T1000 (cell line): ENCODE measurements at regions not wholly inside any gene's neighbourhood (a gene's known extent, or its start where the extent isn't known, plus 50 kb on each side); places are given as distances from the start of the nearest gene placed in this dataset.
A peak's percentile ranks its signal among the peaks of the same experiment; 100 is the strongest.
"Not testable (repeated sequence)": the region's sequence is repeated elsewhere in the genome, so short reads cannot be mapped to it uniquely, and the experiment has no call there.

Source experiments
- DNase-seq: peaks from one replicate; lab custom pipeline; 2025; ENCODE audit warnings: mixed read lengths; lab: John Stamatoyannopoulos, UW

DNA sequence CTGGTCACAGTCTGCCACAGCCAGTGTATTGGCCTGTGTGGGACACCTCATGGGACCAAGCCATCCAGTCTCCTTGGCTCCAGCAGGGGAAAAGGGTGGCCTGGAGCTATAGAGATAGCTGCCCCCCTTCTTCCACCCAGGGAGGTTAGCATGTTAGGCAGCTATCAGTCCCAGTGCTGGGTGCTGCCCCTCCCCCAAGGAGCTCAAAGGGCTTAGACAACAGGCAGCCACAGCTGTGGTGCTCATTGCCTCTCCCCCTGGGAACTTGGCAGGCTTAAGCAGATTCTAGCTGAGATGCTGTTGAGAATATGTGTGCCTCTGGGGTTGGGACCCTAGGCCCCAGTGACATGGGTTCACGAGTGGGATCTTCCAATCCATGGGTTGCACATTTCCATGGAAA, 226.0 kb upstream of the PTGER4 start:
- no peak for DNase-seq

DNA sequence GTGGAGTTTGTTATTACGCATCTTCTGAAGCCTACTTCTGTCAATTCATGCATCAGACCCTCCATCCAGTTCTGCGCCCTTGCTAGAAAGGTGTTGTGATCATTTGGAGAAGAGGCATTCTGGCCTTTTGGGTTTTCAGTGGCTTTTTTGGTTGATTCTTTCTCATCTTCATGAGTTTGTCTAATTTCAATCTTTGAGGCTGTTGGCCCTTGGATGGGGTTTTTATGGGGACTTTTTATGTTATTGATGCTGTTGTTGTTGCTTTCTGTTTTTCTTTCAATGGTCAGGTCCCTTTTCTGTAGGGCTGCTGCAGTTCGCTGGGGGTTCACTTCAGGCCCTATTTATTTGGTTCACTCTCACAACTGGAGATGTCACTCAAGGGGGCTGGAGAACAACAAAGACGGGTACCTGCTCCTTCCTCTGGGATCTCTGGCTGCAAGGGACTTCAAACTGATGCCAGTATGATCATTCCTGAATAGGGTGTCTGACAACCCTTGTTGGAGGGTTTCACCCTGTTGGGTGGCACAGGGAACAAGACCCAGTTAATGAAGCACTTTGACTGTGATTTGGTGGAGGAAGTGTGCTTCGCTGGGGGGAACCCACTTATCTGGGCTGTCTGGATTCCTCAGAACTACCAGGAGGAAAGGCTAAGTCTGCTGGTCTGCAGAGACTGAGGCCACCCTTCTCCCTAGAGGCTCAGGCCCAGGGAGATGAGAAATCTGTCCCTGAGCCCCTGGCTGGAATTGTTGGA, 226.7 kb upstream of the PTGER4 start:
- no peak for DNase-seq

DNA sequence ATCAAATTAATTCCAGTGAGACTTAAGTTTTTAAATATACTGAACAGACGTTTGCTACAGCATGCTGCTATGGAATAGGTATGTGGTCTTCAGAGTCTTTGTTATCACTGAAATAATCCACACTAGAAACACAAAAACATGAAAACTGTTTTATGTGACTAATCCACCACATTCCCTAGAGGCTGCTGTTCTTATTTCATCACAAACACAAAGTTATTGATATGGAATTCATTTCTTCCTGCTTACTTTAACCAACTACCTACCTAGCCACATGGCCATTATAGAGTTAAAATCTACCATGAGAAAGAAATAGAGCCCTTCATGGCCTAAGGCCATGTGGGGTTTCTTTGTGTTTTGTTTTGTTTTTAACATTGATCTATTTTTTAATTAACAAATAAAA, 232.3 kb upstream of the PTGER4 start:
- no peak for DNase-seq

DNA sequence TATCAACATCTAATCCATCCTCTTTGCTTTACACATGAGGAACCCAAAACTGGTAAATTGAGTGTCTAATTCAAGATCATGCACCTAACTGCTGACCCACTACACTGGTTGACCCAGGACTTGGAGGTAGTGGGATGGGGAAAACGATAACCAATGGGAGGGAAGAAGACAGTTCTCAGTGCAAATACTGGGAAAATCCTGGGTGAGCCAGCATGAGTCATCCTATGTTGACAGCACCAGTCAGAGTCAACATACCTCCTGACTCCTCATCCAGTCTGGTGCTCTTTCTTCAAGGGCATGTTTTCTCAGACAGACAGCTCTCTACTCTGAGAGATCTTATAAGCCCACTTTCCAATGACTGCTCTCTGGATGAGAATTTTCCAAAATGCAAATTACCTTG, 232.8 kb upstream of the PTGER4 start:
- DNase-seq, result no peak

DNA sequence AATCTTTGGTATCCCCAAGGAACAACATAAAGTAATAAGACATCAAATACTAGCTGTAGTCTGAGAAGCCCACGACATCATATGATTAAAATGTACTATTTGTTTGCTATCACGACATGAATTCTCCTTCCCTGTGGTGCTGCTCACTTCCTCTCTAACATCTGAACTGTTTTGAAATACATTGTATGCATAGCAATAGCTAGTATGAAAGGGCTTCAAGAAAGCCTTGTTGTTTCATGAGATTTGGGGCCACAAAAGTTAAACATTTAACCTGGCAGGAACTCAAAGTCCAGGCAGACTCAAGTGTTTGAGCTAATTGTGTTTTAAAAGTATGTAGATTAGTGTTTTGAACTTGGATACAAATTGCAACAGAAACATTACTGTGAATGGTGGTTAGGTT, 237.4 kb upstream of the PTGER4 start:
- DNase-seq, result no peak

DNA sequence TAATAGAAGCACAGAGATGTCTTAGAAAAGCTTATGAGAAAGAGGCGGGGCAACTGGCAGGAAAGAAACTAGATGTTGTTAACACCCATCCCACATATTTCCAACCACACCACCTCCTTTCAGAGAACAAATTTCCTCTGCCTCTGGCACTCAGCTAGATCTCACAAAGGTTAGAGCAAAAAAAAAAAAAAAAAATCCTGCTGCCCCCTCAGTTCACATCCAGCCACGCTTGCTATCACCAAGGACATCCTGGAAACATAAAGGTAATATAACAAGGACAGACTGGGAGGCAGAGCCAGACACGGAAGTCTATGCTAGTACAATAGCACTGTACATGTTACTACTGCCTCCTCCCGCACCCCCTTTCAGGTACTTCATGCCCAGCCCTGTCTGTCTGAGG, 238.0 kb upstream of the PTGER4 start:
- no peak for DNase-seq

DNA sequence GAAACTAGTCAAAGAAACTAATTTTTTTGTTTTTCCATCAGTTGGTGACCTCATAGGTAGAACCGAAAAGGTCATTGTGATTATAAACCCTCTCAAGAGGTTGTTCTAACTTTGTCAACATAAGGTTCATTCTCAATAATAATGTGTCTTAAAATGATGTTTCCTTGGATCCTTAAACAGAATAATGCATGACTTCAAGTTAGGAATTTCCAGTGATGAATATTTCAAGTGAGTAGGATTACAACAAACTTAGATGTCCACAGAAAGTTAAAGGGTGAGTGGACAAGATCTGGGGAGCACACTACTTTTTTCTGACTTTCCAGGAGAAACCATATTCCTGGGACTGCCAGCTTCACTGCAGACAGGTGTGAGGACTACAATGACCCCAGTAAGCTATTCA, 239.0 kb upstream of the PTGER4 start:
- no peak for DNase-seq

DNA sequence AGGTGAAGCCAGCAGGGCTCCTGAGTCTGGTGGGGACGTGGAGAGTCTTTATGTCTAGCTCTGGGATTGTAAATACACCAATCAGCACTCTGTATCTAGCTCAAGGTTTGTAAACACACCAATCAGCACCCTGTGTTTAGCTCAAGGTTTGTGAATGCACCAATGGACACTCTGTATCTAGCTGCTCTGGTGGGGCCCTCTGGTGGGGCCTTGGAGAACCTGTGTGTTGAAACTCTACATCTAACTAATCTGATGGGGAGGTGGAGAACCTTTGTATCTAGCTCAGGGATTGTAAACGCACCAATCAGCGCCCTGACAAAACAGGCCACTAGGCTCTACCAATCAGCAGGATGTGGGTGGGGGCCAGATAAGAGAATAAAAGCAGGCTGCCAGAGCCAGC, 240.6 kb upstream of the PTGER4 start:
- not testable (repeated sequence) for DNase-seq

DNA sequence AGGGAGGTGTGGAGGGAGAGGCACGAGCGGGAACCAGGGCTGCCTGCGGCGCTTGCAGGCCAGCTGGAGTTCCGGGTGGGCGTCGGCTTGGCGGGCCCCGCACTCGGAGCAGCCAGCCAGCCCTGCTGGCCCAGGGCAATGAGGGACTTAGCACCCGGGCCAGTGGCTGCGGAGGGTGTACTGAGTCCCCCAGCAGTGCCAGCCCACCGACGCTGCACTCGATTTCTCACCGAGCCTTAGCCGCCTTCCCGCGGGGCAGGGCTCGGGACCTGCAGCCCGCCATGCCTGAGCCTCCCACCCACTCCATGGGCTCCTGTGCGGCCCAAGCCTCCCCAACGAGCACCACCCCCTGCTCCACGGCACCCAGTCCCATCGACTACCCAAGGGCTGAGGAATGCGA, 241.1 kb upstream of the PTGER4 start:
- not testable (repeated sequence) for DNase-seq

DNA sequence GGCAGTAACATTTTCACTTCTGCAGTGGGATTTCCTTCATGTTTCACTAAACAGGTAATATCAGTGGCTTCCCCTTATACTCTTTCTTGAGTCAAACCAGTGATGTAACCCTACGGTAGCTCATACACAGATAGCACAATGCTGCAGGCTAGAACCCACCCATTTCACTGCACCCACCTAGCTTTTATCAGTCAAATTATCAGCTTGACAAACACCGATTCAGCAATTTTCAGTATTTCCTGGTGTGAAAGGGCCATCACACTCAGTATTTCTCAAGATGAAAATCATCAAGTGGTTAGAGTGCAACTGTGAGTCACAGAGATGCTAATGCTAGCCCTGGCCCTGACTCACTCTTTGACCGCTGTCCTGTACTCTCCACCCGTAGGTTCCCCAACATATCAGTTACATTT, 242.3 kb upstream of the PTGER4 start:
- peak; percentile 22 for DNase-seq

DNA sequence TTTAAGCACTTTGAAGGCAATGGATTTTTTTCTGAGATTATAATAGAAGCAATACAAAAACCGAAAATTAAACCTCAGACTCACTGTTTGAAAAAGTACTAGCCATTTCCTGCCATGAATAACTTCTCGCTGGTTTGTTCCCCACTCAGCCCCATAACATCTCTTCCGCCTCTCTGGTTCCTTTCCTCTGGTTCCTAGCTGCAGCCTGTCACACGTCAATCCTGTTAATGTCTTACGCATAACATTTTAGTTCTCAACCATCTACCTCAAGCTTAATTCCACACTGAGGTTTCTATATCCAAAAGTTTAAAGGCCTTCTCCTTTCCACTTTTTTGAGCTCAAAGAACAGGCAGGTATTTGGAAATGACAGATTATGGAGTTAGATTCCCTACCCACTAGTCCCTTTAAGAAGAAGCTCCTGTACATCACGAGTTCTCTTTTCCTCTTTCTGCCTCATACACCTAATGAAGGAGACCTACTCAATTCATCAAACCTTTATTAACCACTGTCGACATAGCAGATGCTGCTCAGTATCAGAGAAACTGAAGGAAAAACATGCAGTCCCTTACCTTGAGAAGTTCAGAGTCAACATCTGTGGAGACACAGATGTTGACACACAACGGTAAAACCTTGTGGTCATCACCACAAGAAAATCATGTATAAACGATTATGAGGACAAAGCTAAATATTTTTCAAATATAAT, 243.0 kb upstream of the PTGER4 start:
- no peak for DNase-seq

DNA sequence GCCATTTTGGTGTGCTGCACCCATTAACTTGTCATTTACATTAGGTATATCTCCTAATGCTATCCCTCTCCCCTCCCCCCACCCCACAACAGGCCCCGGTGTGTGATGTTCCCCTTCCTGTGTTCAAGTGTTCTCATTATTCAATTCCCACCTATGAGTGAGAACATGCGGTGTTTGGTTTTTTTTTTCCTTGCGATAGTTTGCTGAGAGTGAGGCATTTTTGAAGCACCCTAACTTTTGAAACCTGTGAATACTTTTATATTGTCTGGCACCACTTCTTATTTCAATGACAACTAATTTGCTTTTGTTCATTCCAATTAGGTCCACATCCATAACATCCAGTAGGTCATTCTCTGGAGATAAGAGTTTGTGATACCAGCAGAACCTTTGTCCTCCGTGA, 244.0 kb upstream of the PTGER4 start:
- not testable (repeated sequence) for DNase-seq

DNA sequence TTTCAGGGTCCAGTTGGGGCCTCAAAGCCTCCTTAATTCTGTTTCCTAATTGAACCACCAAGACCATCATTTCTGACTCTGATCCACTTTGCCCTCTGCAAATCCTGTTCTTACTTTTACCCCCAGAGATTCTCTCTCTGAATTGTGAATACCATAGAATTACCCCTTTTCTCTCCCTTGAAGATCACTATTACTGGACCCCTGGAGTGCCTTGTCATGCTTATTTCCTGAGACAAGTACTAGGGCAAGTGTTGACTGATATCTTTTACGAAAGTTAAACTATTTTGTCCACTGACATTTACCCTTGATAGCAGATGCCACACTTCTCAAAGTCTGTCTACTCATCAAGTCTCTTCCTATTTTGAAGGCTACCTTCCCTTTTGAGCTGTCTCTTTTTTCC, 246.9 kb upstream of the PTGER4 start:
- DNase-seq, result no peak

DNA sequence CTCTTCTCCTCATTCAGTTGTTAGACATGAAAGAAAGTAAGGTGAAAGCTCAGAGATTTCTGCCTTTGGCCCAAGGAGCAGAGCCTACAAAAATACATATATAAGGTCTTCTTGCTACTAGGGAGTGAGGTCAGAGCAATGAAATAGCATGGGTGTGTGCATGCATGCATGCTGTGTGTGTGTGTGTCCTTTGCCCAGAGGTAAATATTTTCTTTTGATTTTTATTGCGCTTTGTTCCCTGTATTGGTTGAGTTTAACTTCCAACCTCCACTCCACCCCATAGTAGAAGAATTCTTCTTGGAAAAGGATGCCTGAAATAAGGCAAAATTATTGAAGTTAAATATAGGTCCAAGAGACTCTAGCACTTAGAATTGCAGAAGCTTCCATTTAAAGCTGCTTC, 248.0 kb upstream of the PTGER4 start:
- no peak for DNase-seq

DNA sequence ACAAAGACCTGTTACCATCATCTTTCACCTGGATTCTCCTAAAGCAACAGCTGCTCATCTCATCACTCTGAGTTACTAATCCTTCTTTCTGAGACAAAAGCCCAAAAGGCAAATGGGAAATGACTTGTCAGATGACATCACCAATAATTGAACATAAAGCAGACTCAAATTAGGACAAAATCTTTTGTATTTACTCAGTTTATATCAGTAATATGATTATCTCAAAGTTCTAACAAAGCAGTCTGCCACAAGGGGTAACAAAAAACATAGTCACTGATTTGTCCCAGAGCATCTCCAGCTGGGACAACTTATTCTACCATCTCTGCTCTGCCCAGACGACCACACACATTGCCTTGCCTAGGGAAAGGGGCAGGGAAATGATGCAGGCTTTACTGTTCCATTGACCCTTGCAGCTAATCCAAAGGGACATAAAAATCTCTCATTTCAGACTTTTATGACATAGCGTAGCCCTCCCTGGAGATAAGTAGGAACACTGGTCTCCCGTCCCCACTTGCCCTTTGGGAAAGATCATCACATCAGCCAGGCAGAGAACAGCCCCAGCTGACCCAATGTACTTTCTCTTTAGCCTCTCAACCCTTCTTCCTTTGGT, 249.5 kb upstream of the PTGER4 start:
- no peak for DNase-seq

DNA sequence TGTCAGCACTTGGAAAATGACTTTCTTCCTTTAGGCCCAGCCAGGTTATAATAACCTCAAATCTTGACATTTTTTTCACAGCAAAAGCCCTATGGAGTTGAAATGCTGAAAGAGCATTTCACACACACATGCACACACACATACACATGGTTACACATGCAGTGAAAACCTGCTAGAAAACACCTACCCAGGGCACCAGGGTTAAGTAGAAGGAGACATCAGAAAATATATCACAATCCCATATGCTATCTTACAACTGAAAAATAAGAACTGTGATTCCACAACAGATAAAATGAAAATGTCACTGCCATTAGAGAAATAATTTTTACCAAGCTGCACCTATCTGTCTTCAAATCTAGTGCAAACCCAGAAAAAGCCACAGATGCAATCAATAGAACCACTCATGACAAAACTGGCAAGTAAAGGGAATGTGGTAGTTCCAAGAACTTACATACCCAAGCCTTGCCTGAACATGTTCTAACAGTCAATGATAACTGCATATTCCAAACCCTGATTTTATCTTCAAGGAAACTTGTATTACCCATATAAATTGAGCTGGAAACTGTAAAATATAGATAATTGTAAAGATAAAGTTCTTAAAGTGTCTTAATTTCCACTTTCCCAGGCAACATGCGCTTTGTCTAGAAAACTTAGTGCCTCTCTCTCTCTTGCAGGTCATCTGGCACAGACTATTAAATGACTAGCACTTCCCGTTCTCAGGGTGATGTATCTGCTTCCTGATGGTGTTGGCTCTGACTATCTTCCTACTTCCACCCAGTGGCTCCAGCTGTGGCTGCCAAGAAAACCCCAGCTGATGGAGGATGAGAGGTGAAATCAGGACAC, 250.2 kb upstream of the PTGER4 start:
- DNase-seq, result no peak

DNA sequence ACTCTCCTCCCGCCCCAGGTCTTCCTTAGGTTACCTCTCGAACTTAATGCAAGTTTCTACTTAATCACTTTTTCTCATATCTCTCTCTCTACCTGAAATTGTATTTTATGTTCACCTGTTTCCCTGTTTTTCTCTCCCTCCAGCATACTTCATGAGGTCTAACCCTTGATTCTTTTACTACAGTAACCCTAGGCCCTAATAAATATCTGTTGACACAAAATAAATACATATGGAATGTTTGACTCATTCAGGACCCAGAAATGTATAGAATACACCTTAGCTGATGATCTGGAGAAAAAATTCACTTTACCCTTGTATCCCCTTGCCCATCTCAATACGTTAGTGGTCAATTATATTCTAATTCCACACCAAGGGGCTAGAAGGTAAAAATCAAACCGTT, 250.9 kb upstream of the PTGER4 start:
- no peak for DNase-seq

DNA sequence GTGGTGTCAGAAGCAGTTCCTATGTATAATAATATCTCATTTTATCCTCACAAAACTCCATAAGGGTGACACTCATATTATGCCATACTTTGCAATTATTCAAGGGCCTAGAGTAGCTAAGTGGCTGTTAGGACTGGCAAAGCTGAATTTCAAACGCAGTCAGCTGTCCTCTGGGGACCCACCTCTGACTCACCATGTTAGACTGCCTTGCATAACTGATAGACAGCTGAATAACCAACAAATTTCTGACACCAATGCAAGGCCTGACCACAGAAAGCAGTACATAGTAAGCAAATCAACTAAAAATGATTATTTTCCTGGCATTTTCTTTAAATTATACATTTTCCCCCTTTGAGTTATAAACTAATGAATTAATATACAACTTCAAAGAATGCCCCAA, 251.6 kb upstream of the PTGER4 start:
- DNase-seq, result peak; percentile 27

DNA sequence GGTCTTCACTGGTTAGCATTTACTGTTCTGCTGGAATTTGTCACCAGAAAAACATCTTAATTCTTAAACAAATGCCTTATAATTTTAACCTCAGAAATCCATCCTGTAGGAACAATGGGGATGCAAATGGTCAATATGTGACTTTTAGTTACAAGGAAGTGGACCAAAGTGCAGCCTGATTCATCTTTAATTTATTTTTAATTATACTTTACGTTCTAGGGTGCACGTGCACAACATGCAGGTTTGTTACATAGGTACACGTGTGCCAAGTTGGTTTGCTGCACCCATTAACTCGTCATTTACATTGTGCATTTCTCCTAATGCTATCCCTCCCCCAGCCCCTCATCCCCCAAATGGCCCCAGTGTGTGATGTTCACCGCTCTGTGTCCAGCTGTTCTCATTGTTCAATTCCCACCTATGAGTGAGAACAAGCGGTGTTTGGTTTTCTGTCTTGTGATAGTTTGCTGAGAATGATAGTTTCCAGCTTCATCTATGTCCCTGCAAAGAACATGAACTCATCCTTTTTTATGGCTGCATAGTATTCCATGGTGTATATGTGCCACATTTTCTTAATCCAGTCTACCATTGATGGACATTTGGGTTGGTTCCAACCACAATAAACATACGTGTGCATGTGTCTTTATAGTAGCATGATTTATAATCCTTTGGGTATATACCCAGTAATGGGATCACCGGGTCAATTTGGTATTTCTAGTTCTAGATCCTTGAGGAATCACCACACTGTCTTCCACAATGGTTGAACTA, 262.5 kb upstream of the PTGER4 start:
- not testable (repeated sequence) for DNase-seq

DNA sequence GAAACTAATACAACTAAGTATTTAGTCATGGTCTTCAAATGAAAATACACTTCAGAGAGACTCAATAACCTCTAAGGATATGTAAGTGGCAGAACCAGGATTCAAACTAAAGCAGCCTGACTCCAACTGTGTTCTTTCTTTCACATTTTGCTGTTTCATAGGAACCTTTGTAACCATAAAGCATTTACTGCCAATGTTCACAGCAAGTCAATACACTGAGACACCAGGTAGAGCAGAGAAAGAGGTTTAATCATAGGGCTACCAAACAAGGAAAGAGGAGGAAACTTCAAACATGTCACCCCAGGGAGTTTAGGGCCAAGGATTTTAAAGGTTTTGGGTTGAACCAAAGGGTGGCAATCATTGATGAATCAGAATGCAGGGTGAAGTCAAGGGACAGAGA, 263.1 kb upstream of the PTGER4 start:
- no peak for DNase-seq

DNA sequence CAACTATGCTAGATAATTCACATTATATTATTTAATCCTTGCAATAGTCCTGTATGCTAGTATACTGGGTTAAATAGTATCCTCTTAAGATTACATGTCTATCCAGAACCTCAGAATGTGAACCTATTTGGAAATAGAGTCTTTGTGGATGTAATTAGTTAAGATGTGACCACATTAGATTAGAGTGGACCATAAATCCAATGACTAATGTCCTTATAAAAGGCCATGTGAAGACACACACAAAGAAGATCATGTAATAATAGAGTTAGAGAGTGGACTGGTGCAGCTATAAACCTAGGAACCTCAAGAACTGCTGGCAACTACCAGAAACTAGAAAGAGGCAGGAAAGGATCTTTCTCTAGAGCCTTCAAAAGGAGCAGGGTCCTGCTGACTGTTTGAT, 263.6 kb upstream of the PTGER4 start:
- no peak for DNase-seq

DNA sequence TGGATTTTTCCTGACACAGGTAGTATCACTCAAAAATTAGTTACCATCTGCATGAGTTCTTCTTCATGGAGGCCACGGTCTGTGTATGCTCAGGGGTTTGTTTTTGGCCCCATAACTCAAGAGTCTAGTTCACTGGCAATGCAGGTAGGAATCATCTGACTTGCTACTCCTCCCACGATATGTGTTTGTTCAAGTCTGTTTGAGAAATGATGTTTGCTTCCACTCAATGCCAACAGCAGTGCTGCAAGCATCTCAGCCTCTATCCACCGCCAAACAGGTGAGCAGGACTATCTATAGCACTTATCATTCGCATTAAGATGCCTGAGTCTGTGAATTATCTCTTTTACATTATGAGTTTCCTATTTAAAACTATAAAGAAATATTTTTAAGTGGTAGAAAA, 264.8 kb upstream of the PTGER4 start:
- no peak for DNase-seq
